ENCODE measurements at regions not wholly inside any gene's neighbourhood (a gene's known extent, or its start where the extent isn't known, plus 50 kb on each side); places are given as distances from the start of the nearest gene placed in this dataset.
"Not testable (repeated sequence)": the region's sequence is repeated elsewhere in the genome, so short reads cannot be mapped to it uniquely, and the experiment has no call there.

GRCh38 chr7:109637428-109637990, 1067.8 kb downstream of the DNAJB9 start:
- Histone ChIP-seq H3K4me1 (no peaks in the 10 kb centered on the region), H3K36me3 (no peaks in the 10 kb centered on the region), H3K27ac (no peak overlapping the region), H3K27me3 (no peaks in the 10 kb centered on the region), H3K9me3 (no peaks in the 10 kb centered on the region), H3K4me3 (no peak overlapping the region)
- 81 to 88% methylated on average over 4 of the region's 4 CpGs for WGBS, 2 donors
- no peak for ATAC-seq
- no peak for DNase-seq
- intact Hi-C loops (cut with DNase I): no loop called here
- FAIRE-seq: no peak
- no peak for TF ChIP-seq CTCF (IDR thresholded peaks at IDR 0.05)

- H3K27ac ChIP-seq: no peak overlapping the region
- 65 to 77% methylated on average over 2 of the region's 2 CpGs for WGBS, 2 donors
- no peaks in the 10 kb centered on the region for H3K36me3 ChIP-seq
- H3K27me3 ChIP-seq: no peaks in the 10 kb centered on the region
- H3K4me1 ChIP-seq: no peaks in the 10 kb centered on the region
- H3K9me3 ChIP-seq: no peaks in the 10 kb centered on the region
- no peak overlapping the region for H3K4me3 ChIP-seq
- ATAC-seq (no peak), DNase-seq (no peak), FAIRE-seq (no peak)
- TF ChIP-seq CTCF (IDR thresholded peaks at IDR 0.05): no peak
- intact Hi-C loops (cut with DNase I): no loop called here
Measured at GRCh38 chr7:109638321-109638720, 1068.6 kb downstream of the DNAJB9 start.

- intact Hi-C loops (cut with DNase I): no loop called here
Measured at GRCh38 chr7:109639561-109639960, 1069.9 kb downstream of the DNAJB9 start.

GRCh38 chr7:109641445-109641844, 1071.8 kb downstream of the DNAJB9 start:
- H3K27ac ChIP-seq: no peak overlapping the region
- no peak overlapping the region for H3K4me3 ChIP-seq
- FAIRE-seq (no peak), DNase-seq (no peak), ATAC-seq (no peak)
- no peaks in the 10 kb centered on the region for H3K9me3 ChIP-seq
- H3K4me1 ChIP-seq: no peaks in the 10 kb centered on the region
- no peaks in the 10 kb centered on the region for H3K36me3 ChIP-seq
- WGBS, 2 donors: 85 to 94% methylated on average over 7 of the region's 7 CpGs
- intact Hi-C loops (cut with DNase I): no loop called here
- H3K27me3 ChIP-seq: no peaks in the 10 kb centered on the region
- no peak for TF ChIP-seq CTCF (IDR thresholded peaks at IDR 0.05)

More at GRCh38 chr7:109639561-109639960, 1069.9 kb downstream of the DNAJB9 start:
- Histone ChIP-seq H3K4me1 (no peaks in the 10 kb centered on the region), H3K9me3 (no peaks in the 10 kb centered on the region), H3K36me3 (no peaks in the 10 kb centered on the region), H3K4me3 (no peak overlapping the region), H3K27ac (no peak overlapping the region), H3K27me3 (no peaks in the 10 kb centered on the region)
- ATAC-seq (no peak), DNase-seq (no peak), FAIRE-seq (no peak)
- no peak for TF ChIP-seq CTCF (IDR thresholded peaks at IDR 0.05)

GRCh38 chr7:109646124-109646523, 1076.5 kb downstream of the DNAJB9 start:
- Histone ChIP-seq H3K27ac (no peak overlapping the region), H3K9me3 (no peaks in the 10 kb centered on the region), H3K27me3 (no peaks in the 10 kb centered on the region), H3K4me1 (no peaks in the 10 kb centered on the region), H3K4me3 (no peak overlapping the region), H3K36me3 (no peaks in the 10 kb centered on the region)
- intact Hi-C loops (cut with DNase I): no loop called here
- 79 to 83% methylated on average over 7 of the region's 7 CpGs for WGBS, 2 donors
- FAIRE-seq (no peak), ATAC-seq (no peak), DNase-seq (no peak)
- TF ChIP-seq CTCF (IDR thresholded peaks at IDR 0.05): no peak

GRCh38 chr7:109646594-109646993, 1076.9 kb downstream of the DNAJB9 start:
- H3K4me1 ChIP-seq; intact Hi-C loops (cut with DNase I); H3K27ac ChIP-seq; H3K27me3 ChIP-seq; H3K9me3 ChIP-seq; FAIRE-seq; ATAC-seq; H3K36me3 ChIP-seq; DNase-seq; H3K4me3 ChIP-seq: not testable (repeated sequence)
- WGBS, 2 donors: 76 to 79% methylated on average over 5 of the region's 5 CpGs

GRCh38 chr7:109647263-109647662, 1077.6 kb downstream of the DNAJB9 start:
- intact Hi-C loops (cut with DNase I); H3K4me3 ChIP-seq; FAIRE-seq; H3K27ac ChIP-seq; H3K27me3 ChIP-seq; H3K9me3 ChIP-seq; H3K36me3 ChIP-seq; H3K4me1 ChIP-seq; DNase-seq; ATAC-seq: not testable (repeated sequence)
- 71 to 73% methylated on average over 3 of the region's 3 CpGs for WGBS, 2 donors

Data from pancreas (tissue), 10 donors.